8988T (cell line): ENCODE measurements at regions not wholly inside any gene's neighbourhood (a gene's known extent, or its start where the extent isn't known, plus 50 kb on each side); places are given as distances from the start of the nearest gene placed in this dataset.
"Not testable (repeated sequence)": the region's sequence is repeated elsewhere in the genome, so short reads cannot be mapped to it uniquely, and the experiment has no call there.

Experiments
- DNase-seq: peaks from one replicate; pipeline ENCODE4 v3.0.0; 2011

- no peak for DNase-seq
Observed at GRCh38 chr13:85191996-85192718, 607.1 kb downstream of the SLITRK6 start.

- DNase-seq: no peak
Observed at GRCh38 chr13:85186356-85187045, 612.7 kb downstream of the SLITRK6 start.

GRCh38 chr13:85174291-85174690, 624.9 kb downstream of the SLITRK6 start:
- no peak for DNase-seq

GRCh38 chr13:85170372-85170771, 628.8 kb downstream of the SLITRK6 start:
- no peak for DNase-seq

GRCh38 chr13:85166891-85167290, 632.3 kb downstream of the SLITRK6 start:
- DNase-seq: no peak

- no peak for DNase-seq
Observed at GRCh38 chr13:85163063-85163462, 636.2 kb downstream of the SLITRK6 start.

- DNase-seq: no peak
Observed at GRCh38 chr13:85148009-85148408, 651.2 kb downstream of the SLITRK6 start.

- DNase-seq: no peak
Observed at GRCh38 chr13:85142351-85142927, 656.8 kb downstream of the SLITRK6 start.

- DNase-seq: no peak
Observed at GRCh38 chr13:85141401-85141800, 657.8 kb downstream of the SLITRK6 start.

- DNase-seq: no peak
Observed at GRCh38 chr13:85140192-85140591, 659.0 kb downstream of the SLITRK6 start.

- no peak for DNase-seq
Observed at GRCh38 chr13:85137516-85137915, 661.7 kb downstream of the SLITRK6 start.

GRCh38 chr13:85132986-85133385, 666.2 kb downstream of the SLITRK6 start:
- no peak for DNase-seq

- DNase-seq: not testable (repeated sequence)
Observed at GRCh38 chr13:85123501-85123900, 675.7 kb downstream of the SLITRK6 start.

GRCh38 chr13:85108356-85108755, 690.9 kb downstream of the SLITRK6 start:
- DNase-seq: no peak

- no peak for DNase-seq
Observed at GRCh38 chr13:85099245-85099644, 700.0 kb downstream of the SLITRK6 start.

- no peak for DNase-seq
Observed at GRCh38 chr13:85095418-85096272, 703.6 kb downstream of the SLITRK6 start.

GRCh38 chr13:85093808-85094207, 705.4 kb downstream of the SLITRK6 start:
- DNase-seq: no peak

GRCh38 chr13:85091631-85092234, 707.5 kb downstream of the SLITRK6 start:
- no peak for DNase-seq

GRCh38 chr13:85089186-85089585, 710.0 kb downstream of the SLITRK6 start:
- DNase-seq: no peak

- DNase-seq: no peak
Observed at GRCh38 chr13:85080691-85081090, 718.5 kb downstream of the SLITRK6 start.

- DNase-seq: no peak
Observed at GRCh38 chr13:85076343-85076742, 722.9 kb downstream of the SLITRK6 start.

- no peak for DNase-seq
Observed at GRCh38 chr13:85074543-85075313, 724.5 kb downstream of the SLITRK6 start.
